ENCODE measurements at regions not wholly inside any gene's neighbourhood (a gene's known extent, or its start where the extent isn't known, plus 50 kb on each side); places are given as distances from the start of the nearest gene placed in this dataset.

GRCh38 chr2:19559596-19560240, 201.3 kb upstream of the OSR1 start:
- no peak overlapping the region for H2AFZ ChIP-seq (ENCODE audit: low read length)
- H3K27me3 Mint-ChIP-seq (ENCODE audit: low read depth), result peaks cover 1% of the 10 kb centered on the region; the same call in 1 of the 2 replicates

More at GRCh38 chr2:19559596-19560240, 201.3 kb upstream of the OSR1 start:
- Mint-ChIP-seq H3K27ac (no peak overlapping the region), H3K4me3 (no peak overlapping the region), H3K9me3 (no peaks in the 10 kb centered on the region), H3K4me1 (peaks cover 0 to 2% of the 10 kb centered on the region in 2 experiments; a peak in 1 of 4 replicates), H3K36me3 (ENCODE audit: insufficient read depth in 1 of 3, low read depth in 3 of 3) (no peaks in the 10 kb centered on the region)
- no peak overlapping the region for H3K18ac ChIP-seq (ENCODE audit: insufficient read length, low read depth, low read length)
- no peaks in the 10 kb centered on the region for H3K23me2 ChIP-seq (ENCODE audit: insufficient read length, low read depth, low read length, poor library complexity, severe bottlenecking)
- no peak overlapping the region for H3K56ac ChIP-seq (ENCODE audit: insufficient read length, low read depth, low read length)
- no peak overlapping the region for H2BK5ac ChIP-seq (ENCODE audit: insufficient read length, low read length)
- no peak overlapping the region for H2BK15ac ChIP-seq (ENCODE audit: low read depth, low read length)
- no peak for DNase-seq
- no CpG with 5 or more reads among the region's 9 CpGs for WGBS (ENCODE audit: extremely low coverage, insufficient read length, low lambda C conversion rate)
- H4K5ac ChIP-seq (ENCODE audit: insufficient read length, low read depth, low read length), result no peak overlapping the region
- H2BK20ac ChIP-seq (ENCODE audit: low read depth, low read length, poor library complexity, severe bottlenecking), result no peak overlapping the region
- H4K8ac ChIP-seq (replicated peaks; ENCODE audit: insufficient read length, low read depth, low read length), result no peak overlapping the region
- no peak overlapping the region for H2AK5ac ChIP-seq (ENCODE audit: insufficient read length, low read length)
- H2BK12ac ChIP-seq (ENCODE audit: insufficient read length, low read depth, low read length), result no peak overlapping the region
- no peak overlapping the region for H3K9ac ChIP-seq (ENCODE audit: extremely low read depth, insufficient read length, low read length)
- no peak overlapping the region for H2BK120ac ChIP-seq (ENCODE audit: low read depth, low read length, poor library complexity, severe bottlenecking)
- no peak overlapping the region for H4K91ac ChIP-seq (ENCODE audit: insufficient read length, low read depth, low read length)
- no peaks in the 10 kb centered on the region for H3K27me3 ChIP-seq (ENCODE audit: insufficient read depth, low read length)
- TF ChIP-seq, protein P1, sequence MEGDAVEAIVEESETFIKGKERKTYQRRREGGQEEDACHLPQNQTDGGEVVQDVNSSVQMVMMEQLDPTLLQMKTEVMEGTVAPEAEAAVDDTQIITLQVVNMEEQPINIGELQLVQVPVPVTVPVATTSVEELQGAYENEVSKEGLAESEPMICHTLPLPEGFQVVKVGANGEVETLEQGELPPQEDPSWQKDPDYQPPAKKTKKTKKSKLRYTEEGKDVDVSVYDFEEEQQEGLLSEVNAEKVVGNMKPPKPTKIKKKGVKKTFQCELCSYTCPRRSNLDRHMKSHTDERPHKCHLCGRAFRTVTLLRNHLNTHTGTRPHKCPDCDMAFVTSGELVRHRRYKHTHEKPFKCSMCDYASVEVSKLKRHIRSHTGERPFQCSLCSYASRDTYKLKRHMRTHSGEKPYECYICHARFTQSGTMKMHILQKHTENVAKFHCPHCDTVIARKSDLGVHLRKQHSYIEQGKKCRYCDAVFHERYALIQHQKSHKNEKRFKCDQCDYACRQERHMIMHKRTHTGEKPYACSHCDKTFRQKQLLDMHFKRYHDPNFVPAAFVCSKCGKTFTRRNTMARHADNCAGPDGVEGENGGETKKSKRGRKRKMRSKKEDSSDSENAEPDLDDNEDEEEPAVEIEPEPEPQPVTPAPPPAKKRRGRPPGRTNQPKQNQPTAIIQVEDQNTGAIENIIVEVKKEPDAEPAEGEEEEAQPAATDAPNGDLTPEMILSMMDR (conservative IDR thresholded peaks at IDR 0.05), result no peak
- no peak overlapping the region for H3K14ac ChIP-seq (ENCODE audit: insufficient read depth, low read length)
- no peaks in the 10 kb centered on the region for H3K79me2 ChIP-seq (ENCODE audit: insufficient read depth, low read length)
- no peak overlapping the region for H3K4ac ChIP-seq (ENCODE audit: low read depth, low read length)
- H3K23ac ChIP-seq (ENCODE audit: insufficient read length, low read depth, low read length), result no peak overlapping the region
- H3K4me2 ChIP-seq (ENCODE audit: insufficient read depth, insufficient read length, low read length), result no peak overlapping the region
- no peaks in the 10 kb centered on the region for H3K79me1 ChIP-seq (ENCODE audit: insufficient read depth, low read depth, low read length, poor library complexity, severe bottlenecking)
- H3K27ac ChIP-seq (ENCODE audit: insufficient read length, low read depth, low read length), result no peak overlapping the region
- no peaks in the 10 kb centered on the region for H4K20me1 ChIP-seq (ENCODE audit: control insufficient read depth, insufficient read depth, insufficient read length)
- no peaks in the 10 kb centered on the region for H3K9me3 ChIP-seq (ENCODE audit: control insufficient read depth, low read depth, low read length)
- no peaks in the 10 kb centered on the region for H3K4me1 ChIP-seq (ENCODE audit: insufficient read depth, low read length)
- no peak overlapping the region for H3T11ph ChIP-seq (ENCODE audit: low read length)

All from H9 (cell line).